Activated T-helper 1 cell treated with anti-CD3 and anti-CD28 coated beads, Interleukin-2, amount 50 U/mL, for 16 hours (primary cell): ENCODE measurements at regions not wholly inside any gene's neighbourhood (a gene's known extent, or its start where the extent isn't known, plus 50 kb on each side); places are given as distances from the start of the nearest gene placed in this dataset.

Source experiments
- DNase-seq, 2 donors: peaks; one replicate each; pipeline ENCODE4 v3.0.0-alpha.2; 2020; ENCODE audit warnings: low read depth in 1 of 2, low spot score in 1 of 2

DNA sequence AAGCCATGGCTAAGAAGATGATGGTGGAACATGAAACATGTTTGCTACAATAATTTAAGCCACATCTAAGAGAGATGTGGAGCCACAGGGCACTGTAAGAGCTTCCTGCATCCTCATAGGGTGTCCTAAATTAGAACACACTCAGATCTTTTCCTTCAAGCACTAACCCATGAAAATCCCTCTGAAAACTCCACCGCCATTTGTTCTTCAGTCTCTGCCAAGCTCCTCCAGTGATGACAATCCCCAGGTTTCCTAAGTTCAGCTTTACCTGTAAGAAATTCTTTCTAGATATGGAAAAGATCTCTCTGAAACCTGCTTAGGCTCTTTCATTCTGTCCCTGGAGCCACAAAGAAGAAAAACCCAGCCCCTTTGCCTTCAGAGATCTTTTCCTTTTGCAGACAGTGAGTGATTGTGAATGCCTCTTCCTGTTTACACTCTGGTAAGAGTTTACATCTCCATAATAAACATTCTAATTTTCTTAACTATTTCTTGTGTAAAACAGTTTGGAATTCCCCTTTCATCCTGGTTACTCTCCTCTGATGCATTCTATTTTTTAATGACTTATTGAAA lies 907.2 kb downstream of the VRK1 start:
- DNase-seq, result no peak

DNA sequence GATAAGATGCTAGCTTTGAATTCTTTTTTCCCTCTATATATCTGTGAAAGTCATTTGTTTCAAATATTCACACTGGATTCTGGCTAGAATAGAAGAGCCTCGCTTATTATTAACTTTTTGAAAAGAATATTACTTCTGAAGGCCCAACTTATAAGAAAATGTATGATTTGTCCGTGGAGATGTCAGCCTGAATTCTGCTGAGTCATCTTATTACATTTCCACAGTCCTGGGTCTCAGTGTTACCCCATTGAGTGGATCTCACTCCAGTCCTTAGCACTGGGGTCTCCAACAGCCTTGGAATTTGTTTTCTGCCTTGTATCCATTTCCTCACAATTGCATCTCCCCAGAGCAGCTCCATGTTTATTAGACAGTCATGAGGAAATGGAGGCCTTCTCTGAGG lies 907.9 kb downstream of the VRK1 start:
- no peak for DNase-seq

DNA sequence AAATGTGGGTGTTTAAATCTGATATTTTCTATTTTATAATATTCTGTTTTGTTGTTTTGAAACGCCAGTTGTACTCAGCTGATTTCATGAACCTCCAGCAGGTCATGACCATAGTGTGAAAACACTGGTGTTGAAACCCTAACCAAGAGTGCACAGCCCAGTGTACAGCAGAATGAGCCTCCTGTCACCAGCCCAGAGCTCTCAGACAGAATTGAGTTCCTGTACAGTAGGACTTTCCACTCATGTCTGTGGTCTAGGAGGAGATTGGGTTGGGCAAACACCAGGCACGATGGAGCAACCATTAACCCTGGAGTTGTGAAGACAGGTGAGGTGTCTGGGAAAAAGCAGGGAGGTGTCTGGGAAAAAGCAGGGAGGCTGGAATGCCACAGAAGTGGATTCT lies 908.8 kb downstream of the VRK1 start:
- DNase-seq, result no peak

DNA sequence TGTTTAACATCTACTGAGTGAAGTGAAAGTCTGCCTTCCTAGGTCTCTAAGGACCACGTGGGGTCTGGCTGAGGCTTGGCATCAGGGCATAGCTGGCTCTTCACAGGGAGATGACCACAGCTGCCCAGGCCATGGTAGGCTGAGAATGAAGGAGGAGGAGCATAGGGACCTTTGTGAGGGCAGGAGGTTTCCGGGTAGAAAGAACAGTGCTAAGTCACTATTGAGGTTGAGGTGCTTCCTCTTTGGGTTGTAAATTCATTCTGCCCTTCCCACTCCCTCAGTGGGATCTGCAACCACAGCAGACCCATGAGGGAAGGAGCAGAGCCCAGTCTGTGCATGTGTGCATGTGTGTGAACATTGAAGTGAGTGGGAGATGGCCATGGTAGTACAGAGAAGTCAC lies 909.6 kb downstream of the VRK1 start:
- DNase-seq, result no peak

DNA sequence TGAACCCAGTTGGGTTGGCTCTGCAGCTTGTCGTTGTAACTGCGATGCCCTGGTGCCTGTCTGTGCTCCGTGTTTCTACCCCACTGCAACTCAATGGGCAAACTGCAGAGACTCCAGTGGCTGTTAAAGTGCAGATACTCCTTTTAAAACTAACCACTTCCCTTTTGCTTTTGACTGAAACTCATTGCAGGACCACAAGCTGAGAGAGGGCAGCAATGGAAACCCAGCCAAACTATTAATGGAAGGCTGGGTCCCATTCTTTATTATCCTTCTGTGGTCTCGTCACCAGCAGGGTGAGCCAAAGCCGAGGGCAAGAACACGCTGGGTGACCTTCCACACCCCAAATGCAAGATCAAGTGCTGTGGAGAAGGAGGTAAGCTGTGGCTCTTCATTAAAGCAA lies 910.4 kb downstream of the VRK1 start:
- no peak for DNase-seq

DNA sequence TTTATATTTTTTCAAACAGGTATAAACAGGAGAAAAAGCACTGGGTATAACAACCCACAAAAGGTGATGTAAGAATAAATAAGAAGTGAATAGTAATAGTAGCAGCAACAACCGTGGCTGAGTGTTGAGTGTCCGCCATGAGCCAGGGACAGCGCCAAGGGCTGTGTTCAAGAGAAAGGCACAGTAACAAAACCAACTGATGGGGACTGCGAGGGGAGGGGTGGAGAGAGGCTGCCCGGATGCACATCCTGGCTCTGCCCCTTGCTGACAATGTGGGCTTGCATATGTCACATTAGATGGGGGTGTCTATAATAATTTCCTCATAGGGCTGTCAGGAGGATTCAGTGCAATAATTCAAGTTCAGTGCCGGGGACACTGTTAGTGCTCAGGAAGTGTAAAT lies 912.4 kb downstream of the VRK1 start:
- no peak for DNase-seq

DNA sequence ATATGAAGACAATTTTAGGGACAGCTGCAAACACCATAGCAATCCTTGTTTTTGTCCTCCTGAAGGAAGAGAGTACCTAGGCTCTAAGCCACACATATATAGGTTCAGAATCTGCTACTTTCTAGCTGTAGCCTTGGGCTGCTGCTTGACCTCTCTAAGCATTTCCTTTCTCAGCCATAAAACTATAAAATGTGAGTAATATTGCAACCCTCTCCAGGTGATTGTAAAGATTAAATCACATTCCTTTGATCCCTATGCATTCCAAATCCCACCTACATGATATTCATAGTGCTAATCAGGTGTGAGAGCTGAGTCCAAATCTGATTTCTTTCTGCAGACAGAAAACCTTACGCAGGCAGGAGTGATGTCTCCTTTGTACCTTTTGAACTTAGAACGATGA lies 913.5 kb downstream of the VRK1 start:
- DNase-seq, result no peak

DNA sequence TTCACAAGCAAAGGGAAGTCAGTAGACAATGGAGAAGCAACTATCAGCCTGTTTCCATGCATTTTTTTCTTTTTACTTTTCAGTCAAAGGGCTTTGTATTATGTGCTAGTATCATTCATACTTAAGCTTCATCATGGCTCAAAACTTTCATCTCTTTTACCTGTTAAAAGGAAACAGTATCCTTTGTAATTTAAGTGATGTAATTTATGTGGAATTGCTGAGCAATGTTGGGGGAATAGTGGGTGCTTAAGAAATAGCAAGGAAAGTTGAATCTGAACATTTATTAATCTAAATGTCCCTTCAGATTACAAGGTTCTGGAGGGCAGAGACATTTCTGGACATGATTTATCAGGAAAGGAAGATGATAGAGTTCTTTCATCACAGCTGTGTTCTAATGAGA lies 915.3 kb downstream of the VRK1 start:
- no peak for DNase-seq

DNA sequence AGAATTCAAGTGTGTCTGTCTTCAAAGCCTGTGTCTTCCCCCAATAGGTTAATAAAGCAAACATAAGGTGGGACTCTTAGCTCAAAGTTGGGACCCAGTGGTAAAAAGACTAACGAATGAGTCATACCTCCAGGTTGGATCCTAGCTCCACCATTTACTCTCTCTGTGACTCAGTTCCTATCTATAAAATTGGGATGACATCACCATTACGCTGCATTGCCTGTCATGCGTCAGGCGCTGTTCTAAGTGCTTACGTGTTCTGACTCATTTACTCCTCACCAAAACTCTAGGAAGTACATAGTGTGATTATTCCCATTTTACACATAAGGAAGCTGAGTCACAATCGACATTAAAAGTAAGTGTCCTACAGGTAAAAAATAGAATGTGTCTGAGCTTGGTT lies 915.8 kb downstream of the VRK1 start:
- DNase-seq, result no peak

DNA sequence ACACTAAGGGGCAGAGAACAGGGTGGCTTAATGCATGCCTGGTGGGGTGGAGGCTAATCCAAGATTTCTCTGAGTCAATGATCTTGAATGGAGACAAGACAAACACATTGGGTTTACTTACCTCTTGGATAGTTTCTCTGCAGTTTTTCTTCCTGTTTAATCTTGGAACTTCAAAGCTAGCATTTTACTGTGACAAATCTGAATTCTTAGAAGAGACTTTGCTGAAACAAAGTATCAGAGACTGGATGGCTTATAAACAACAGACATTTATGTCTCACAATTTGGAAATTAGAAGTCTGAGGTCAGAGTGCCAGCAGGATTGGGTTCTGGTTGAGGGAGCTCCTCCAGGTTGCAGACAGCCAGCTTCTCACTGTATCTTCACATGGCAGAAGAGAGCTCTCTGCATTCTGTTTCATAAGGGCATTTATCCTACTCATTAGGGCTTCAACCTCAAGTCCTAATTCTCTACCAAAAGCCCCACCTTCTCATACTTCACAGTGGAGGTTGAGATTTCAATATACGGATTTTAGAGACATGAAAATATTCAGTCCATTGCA lies 921.8 kb downstream of the VRK1 start:
- DNase-seq, result no peak

DNA sequence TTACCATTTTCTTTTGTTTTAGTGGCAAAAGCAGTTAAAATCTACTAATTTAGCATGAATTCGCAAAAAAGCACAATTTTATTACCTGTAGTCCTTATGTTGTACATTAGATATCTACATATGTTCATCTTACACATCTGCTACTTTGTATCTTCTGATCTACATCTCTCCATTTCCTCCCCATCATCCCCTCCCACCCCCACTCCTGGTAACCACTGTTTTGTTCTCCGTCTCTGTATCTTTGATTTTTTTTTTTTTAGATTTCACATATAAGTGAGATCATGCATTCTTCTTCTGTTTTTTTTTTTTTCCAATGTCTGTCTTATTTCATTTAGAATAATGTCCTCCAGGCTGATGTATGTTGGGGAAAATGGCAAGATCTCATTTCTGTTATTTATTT lies 922.7 kb downstream of the VRK1 start:
- peak in 1 of 2 donors; percentile 19 for DNase-seq

DNA sequence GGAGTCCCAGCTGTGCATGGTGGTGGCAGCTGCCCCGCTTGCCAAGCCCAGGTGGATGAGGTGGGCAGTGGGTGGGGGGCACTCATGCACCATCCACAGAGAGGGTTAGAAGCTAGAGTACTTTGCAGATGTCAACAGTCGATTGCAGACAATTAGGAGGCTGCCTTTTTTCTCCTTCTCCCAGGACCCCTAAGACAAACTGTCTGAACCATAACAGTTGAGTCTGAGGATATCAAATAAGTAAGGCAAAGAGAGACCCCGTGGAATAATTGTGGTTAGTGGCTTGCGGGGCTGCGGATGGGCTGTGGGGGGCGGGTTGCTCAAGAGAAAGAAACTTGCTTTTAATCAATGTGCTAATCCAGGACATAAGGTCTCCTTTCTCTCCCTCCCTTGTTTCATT lies 926.2 kb downstream of the VRK1 start:
- no peak for DNase-seq

DNA sequence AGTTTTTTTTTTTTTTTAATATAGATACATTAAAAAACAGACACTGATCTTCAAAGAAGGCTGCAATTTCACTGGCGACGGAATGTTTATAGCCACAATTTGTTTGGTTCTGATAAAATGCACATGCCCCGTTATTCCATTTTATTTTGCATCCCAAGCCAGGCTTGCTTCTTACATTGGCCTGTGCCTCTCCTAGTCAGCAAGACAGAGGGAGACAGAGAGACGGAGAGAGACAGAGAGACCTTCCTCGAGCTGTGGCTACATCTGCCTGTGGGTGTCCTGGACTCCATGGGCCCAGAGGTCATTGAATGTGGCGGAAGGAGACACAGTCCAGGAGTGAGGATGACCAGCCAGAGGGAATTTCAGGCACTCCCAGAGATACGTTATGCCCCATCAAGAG lies 926.6 kb downstream of the VRK1 start:
- no peak for DNase-seq

DNA sequence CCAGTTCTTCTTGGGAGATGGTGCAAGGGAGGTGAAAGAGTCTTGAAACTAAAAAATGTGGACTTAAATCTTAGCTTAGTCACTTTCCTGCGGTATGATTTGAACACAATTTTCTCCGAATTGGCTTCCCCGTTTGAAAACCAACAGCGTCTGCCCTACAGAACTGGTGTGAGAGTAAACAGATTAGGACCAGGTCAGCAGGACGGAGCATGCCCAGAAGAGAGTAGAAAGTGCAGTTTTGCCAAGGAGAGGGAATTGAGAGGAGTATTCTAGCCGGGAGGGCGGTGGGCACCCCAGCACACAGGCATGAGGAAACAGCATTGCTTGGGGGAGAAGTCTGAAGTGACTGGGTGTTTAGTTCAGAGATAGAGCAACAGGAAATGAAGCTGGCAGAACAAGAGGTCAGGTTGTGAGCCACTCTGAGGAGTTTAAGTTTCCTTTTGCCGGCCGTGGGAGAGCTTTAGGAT lies 927.1 kb downstream of the VRK1 start:
- DNase-seq, result no peak

DNA sequence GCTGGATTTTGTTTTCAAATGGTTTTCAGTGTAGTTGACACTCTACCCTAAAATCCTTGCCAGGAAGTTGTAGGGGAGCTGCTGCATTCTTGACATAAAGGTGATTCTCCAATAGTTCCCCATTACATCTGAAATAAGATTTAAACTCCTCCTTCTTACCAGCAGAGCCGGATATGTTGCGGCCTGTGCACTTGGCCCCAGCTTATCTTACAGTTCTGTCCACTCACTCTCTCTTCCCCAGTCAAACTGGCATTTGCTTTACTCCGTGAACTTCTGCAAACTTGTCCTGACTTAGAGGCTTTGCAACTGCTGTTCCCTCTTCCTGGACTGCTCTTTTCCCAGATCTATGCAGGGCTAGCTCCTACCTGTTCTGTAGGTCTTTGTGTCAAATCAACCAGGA lies 929.5 kb downstream of the VRK1 start:
- no peak for DNase-seq

DNA sequence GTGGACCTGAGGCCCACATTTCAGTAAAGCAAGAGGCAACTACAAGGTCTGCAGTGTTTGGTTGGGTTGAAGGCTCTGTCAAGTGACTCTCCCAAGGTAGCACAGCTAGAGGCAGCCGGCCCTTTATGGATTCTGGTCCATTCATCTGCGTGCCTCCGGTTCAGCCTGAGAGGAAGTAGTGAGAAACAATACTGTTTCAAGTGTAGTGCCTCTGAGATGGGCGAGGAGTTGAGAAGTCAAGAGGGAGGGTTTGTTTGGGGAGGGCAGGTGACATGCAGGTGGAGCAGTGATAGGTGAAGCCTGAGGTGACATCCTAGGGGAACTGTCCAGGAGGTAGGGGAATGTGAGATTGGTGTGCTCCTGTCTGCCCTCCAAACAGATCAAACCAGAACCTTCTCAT lies 933.5 kb downstream of the VRK1 start:
- no peak for DNase-seq

DNA sequence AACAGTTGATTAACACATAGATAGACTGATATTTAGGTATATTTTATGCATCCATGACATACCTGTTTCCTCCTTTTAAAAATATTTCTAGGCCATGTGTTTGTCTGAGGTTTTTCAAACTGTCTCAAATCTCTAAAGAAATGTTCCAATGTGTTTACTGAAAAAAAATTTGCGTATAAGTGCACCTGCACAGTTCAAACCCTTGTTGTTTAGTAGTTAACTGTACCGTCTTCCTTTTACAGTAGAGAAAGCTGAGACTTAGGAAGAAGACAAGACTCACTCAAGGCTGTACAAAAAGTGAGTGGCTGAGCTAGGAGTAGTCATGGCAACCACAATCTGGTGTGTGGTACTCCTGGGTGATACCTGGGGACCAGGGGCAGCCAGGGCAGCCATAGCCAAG lies 934.6 kb downstream of the VRK1 start:
- no peak for DNase-seq

DNA sequence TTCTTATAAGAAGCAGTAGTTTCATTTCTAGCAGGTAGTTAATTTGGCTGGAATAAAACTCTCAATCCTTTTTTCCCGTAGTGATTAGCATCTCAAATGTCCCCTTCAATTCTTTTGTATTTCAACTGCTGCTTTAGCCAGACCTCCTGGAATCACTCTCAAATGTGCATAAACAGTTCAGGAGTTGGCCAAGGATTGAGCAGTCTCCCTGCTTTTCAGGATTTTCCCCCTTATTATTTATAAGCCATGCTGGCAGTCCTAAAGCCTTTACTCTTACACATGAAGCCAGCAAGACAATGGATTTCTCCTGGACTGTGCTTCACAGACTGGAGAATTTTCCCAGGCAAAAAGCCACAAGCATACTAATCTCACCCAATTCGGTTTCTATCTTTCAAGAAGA lies 950.1 kb downstream of the VRK1 start:
- no peak for DNase-seq

DNA sequence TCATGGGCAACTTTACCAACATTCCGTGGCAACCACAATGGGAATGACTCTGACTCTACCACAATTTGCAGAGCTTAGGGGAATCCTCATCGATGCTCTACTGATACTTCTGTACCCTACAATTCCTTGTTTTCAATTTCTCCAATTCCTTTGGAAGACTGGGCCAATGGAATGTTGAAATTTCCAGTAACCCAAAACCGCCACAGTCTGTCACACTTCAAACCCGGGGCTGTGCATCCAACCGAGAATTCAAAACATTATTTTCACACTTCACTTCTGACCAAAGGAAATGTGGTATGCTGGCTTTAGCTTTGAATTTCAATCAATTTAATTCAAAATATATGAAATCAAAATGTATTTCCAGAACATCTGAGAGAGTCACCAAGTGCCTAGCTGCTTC lies 951.4 kb downstream of the VRK1 start:
- no peak for DNase-seq

DNA sequence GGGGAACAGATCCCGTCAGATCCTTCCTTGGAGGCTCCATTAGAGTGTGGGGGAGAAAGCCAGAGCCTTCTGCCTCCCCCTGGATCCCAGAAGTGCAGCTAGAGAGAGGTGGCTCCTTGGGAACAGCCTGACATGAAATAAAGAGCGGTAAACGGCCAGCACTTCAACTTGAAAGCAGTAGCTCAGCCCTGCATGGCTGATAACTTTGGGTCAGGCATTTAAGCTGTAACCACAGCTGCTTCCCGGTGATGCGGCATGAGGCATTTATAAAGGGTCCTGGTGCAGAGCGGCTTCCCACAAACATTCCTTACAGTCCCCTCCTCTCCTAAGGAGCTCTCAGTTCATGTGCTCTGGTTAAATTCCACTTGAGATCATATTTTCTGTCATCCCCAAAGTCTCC lies 960.3 kb downstream of the VRK1 start:
- DNase-seq, result no peak

DNA sequence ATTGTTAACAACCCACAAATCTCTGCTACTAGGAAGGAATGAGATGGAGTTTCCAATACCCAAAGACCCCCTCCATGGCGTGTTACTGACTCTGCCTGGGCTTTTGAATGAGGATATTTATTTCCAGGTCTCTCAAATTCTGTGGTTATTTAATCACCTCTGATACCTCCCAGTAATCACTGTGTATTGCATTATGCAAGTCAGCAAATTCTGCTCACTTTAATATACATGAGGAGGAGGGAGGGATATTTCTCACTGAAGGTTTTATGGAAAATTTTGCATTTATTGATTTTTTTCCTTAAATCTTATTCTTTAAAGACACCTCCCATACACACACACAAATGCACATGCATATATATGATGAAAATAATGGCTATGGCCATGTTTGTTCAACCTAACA lies 962.9 kb downstream of the VRK1 start:
- no peak for DNase-seq

DNA sequence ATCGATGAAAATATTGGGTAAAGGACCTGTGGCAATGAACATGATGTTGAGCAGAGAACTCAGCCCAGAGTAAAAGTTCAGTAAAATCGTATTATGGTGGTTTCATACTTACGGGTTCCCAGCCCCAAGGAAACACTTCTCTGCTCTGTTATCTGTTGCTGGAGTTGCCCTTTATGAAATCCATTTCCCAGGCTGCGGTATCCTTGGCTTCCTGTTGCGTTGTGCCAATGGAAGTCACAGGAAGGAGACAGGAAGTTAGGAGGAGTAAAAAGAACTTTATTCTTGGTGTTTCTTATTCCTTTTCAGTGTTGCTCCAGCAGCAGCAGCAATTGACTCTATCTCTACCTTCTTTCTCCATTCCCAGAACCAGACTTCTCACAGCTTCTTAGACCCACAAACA lies 965.2 kb downstream of the VRK1 start:
- no peak for DNase-seq

DNA sequence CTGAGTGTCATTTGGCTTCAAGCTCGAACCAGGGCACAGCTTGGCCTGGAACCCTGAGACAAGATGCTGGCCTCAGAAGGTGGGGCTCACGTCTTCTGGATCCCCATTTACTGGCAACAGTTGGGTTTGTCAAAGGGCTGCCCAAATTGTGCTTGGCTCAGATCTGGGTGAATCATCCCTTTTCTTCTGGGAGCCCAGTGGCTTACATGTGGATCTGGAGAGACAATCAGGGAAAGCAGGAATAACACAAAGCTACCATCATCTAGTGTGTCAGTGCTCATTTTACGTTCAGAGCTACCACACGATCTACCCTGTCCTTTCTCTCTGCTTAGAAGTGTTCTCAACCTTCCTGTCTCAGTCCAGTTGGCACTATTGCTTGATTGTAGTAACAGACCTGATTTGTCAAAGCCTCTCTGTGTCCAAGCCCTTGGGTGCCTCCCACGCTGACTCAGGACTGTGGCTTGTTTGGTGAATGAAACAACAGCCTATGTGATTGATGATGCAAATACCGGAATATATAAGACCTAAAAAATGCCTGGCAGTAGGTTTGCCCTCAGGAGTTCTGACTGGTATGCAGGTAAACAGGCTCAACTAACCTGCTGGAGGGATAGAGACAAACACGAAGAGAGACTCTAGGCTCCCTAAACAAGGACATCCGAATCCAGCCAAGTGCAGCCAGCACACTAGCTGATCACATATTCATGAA lies 974.3 kb downstream of the VRK1 start:
- no peak for DNase-seq
